GM12891 (cell line): ENCODE measurements at regions not wholly inside any gene's neighbourhood (a gene's known extent, or its start where the extent isn't known, plus 50 kb on each side); places are given as distances from the start of the nearest gene placed in this dataset.

Source experiments
- PAX5 ChIP-seq: IDR thresholded peaks from 2 replicates; pipeline ENCODE4 v1.6.1; 2011; ENCODE audit warnings: low read length, moderate library complexity, mild to moderate bottlenecking; ENCODE audit not compliant: insufficient read depth, severe bottlenecking
- POLR2A ChIP-seq: IDR thresholded peaks from 2 replicates; pipeline ENCODE4 v1.6.1; 2011; ENCODE audit warnings: low read depth, low read length, control low read depth
- POLR2AphosphoS5 ChIP-seq: IDR thresholded peaks from 2 replicates; pipeline ENCODE4 v1.6.1; 2011; ENCODE audit warnings: low read depth, low read length, control low read depth
- POU2F2 ChIP-seq: IDR thresholded peaks from 2 replicates; pipeline ENCODE4 v1.6.1; 2011; ENCODE audit warnings: low read depth, mild to moderate bottlenecking, control low read depth, low read length, moderate library complexity
- SPI1 ChIP-seq: IDR thresholded peaks from 2 replicates; pipeline ENCODE4 v1.6.1; 2011; ENCODE audit warnings: low read depth, low read length, control low read depth
- TAF1 ChIP-seq: IDR thresholded peaks from 2 replicates; pipeline ENCODE4 v1.6.1; 2011; ENCODE audit warnings: low read depth, low read length, control low read depth

- TF ChIP-seq POLR2A = no peak
- TF ChIP-seq POLR2AphosphoS5 = no peak
- TF ChIP-seq SPI1 = no peak
- TF ChIP-seq TAF1 = no peak
- no peak for TF ChIP-seq POU2F2
- TF ChIP-seq PAX5 = no peak
These were observed 132.6 kb upstream of the DUSP10 start for GRCh38 chr1:221874285-221875003.
